ENCODE measurements at regions not wholly inside any gene's neighbourhood (a gene's known extent, or its start where the extent isn't known, plus 50 kb on each side); places are given as distances from the start of the nearest gene placed in this dataset.

- no peak overlapping the region for H3K4me3 Mint-ChIP-seq (ENCODE audit: unreplicated experiment)
- intact Hi-C loops (cut with micrococcal nuclease; ENCODE audit: unreplicated experiment) = no loop called here
- no peak overlapping the region for H3K27ac Mint-ChIP-seq (ENCODE audit: unreplicated experiment)
- ChIA-PET POLR2A (no interaction called here), CTCF (no interaction called here)
- Histone ChIP-seq H3K4me3 (ENCODE audit: low read depth, low read length) (no peak overlapping the region), H3K27me3 (replicated peaks; ENCODE audit: control insufficient read depth, insufficient read depth, low read length) (no peaks in the 10 kb centered on the region), H3K36me3 (ENCODE audit: control insufficient read depth, insufficient read depth, low read length) (no peaks in the 10 kb centered on the region), H3K9me3 (no peaks in the 10 kb centered on the region; the same call in 1 of the 2 replicates), H3K4me1 (peaks cover 24% of the 10 kb centered on the region)
- TF ChIP-seq CTCF (IDR thresholded peaks at IDR 0.05; ENCODE audit: insufficient read depth in 1 of 2, low read depth in 1 of 2, low read length in 1 of 2, severe bottlenecking in 1 of 2, unreplicated experiment in 1 of 2) = no peak
- no peaks in the 10 kb centered on the region for H3K27me3 Mint-ChIP-seq (ENCODE audit: insufficient read depth, unreplicated experiment)
- no peak for DNase-seq
- H3K36me3 Mint-ChIP-seq (ENCODE audit: insufficient read depth, unreplicated experiment) = no peaks in the 10 kb centered on the region
- H3K4me1 Mint-ChIP-seq (ENCODE audit: low read depth, unreplicated experiment) = peaks cover 27% of the 10 kb centered on the region
- no TSS peak for BruUV-seq (replicated peaks)
- H3K9me3 Mint-ChIP-seq (ENCODE audit: unreplicated experiment) = no peaks in the 10 kb centered on the region
These were observed 272.3 kb upstream of the EPHA4 start for GRCh38 chr2:221844212-221845020.

DNA sequence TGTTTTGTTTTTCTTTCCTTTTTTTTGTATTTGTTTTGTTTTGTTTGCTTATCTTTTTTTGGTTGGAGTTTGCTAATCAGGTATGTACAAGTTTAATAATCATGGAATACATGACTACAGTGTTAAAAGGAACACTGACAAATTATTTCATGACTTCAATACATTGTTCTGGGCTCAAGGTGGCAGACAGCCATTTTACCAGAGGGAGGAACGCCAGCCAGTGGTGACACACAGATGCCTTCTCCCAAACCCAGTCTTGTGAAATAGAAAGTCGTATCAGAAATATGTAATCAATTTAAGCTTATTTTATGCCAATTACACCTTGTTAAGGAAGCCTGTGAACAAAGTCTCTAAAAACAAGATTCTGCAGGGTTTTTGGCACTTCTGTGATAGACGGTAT is 264.0 kb upstream of the EPHA4 start:
- CTCF ChIA-PET = interaction anchor here (0.8 kb wide), 1 partner anchor 55 kb away, joined by 3 read pairs; no protein-coding TSS in a partner anchor
- POLR2A ChIA-PET = no interaction called here
- peaks cover 17% of the 10 kb centered on the region for H3K4me1 Mint-ChIP-seq (ENCODE audit: low read depth, unreplicated experiment)
- peak overlapping the region; percentile 68 for H3K27ac Mint-ChIP-seq (ENCODE audit: unreplicated experiment)
- no peaks in the 10 kb centered on the region for H3K36me3 ChIP-seq (ENCODE audit: control insufficient read depth, insufficient read depth, low read length)
- TF ChIP-seq CTCF (IDR thresholded peaks at IDR 0.05; ENCODE audit: insufficient read depth in 1 of 2, low read depth in 1 of 2, low read length in 1 of 2, severe bottlenecking in 1 of 2, unreplicated experiment in 1 of 2) = no peak
- no peaks in the 10 kb centered on the region for H3K36me3 Mint-ChIP-seq (ENCODE audit: insufficient read depth, unreplicated experiment)
- DNase-seq = no peak
- intact Hi-C loops (cut with micrococcal nuclease; ENCODE audit: unreplicated experiment) = no loop called here
- H3K4me3 Mint-ChIP-seq (ENCODE audit: unreplicated experiment) = no peak overlapping the region
- no TSS peak for BruUV-seq (replicated peaks)
- H3K9me3 ChIP-seq = no peaks in the 10 kb centered on the region
- no peaks in the 10 kb centered on the region for H3K27me3 Mint-ChIP-seq (ENCODE audit: insufficient read depth, unreplicated experiment)
- no peaks in the 10 kb centered on the region for H3K4me1 ChIP-seq
- H3K27me3 ChIP-seq (replicated peaks; ENCODE audit: control insufficient read depth, insufficient read depth, low read length) = no peaks in the 10 kb centered on the region
- H3K9me3 Mint-ChIP-seq (ENCODE audit: unreplicated experiment) = peaks cover 19% of the 10 kb centered on the region
- H3K4me3 ChIP-seq (ENCODE audit: low read depth, low read length) = no peak overlapping the region

DNA sequence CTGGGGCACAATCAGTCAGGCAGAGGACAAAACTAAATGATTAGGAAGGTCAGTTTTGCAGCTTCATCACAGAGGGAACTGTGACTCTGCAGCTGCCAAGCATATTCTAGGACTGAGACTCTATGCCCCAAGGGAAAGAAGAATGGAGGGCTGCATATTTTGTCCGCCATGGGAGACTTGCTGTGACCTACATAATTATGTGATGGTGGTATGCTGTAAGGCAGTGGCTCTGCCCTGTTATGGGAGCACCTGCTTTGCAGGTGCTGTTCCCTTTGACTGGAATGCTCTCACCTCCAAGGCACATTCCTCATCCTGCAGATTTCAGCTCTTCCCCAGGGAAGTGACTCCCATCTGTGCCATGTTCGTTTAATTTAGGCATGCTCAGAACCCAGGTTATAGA is 261.9 kb upstream of the EPHA4 start:
- no peaks in the 10 kb centered on the region for H3K27me3 Mint-ChIP-seq (ENCODE audit: insufficient read depth, unreplicated experiment)
- no peaks in the 10 kb centered on the region for H3K9me3 ChIP-seq
- H3K9me3 Mint-ChIP-seq (ENCODE audit: unreplicated experiment) = peaks cover 22% of the 10 kb centered on the region
- BruUV-seq (replicated peaks) = no TSS peak
- H3K4me3 Mint-ChIP-seq (ENCODE audit: unreplicated experiment) = no peak overlapping the region
- ChIA-PET POLR2A (no interaction called here), CTCF (no interaction called here)
- H3K4me3 ChIP-seq (ENCODE audit: low read depth, low read length) = no peak overlapping the region
- peak; percentile 8 to 68 for DNase-seq
- H3K27me3 ChIP-seq (replicated peaks; ENCODE audit: control insufficient read depth, insufficient read depth, low read length) = no peaks in the 10 kb centered on the region
- H3K27ac Mint-ChIP-seq (ENCODE audit: unreplicated experiment) = no peak overlapping the region
- no peaks in the 10 kb centered on the region for H3K36me3 Mint-ChIP-seq (ENCODE audit: insufficient read depth, unreplicated experiment)
- peaks cover 17% of the 10 kb centered on the region for H3K4me1 Mint-ChIP-seq (ENCODE audit: low read depth, unreplicated experiment)
- no peak for TF ChIP-seq CTCF (IDR thresholded peaks at IDR 0.05; ENCODE audit: insufficient read depth in 1 of 2, low read depth in 1 of 2, low read length in 1 of 2, severe bottlenecking in 1 of 2, unreplicated experiment in 1 of 2)
- no peaks in the 10 kb centered on the region for H3K36me3 ChIP-seq (ENCODE audit: control insufficient read depth, insufficient read depth, low read length)
- H3K4me1 ChIP-seq = no peaks in the 10 kb centered on the region
- intact Hi-C loops (cut with micrococcal nuclease; ENCODE audit: unreplicated experiment) = no loop called here
